HepG2 (cell line): ENCODE measurements at regions not wholly inside any gene's neighbourhood (a gene's known extent, or its start where the extent isn't known, plus 50 kb on each side); places are given as distances from the start of the nearest gene placed in this dataset.

Experiments
- ATAC-seq: fragments of 200-7000 bp; cut with Tn5 transposase; 3 replicates; pipeline ENCODE4 v1.9.1; 2020; ENCODE audit warnings: mild to moderate bottlenecking, moderate library complexity
- BruUV-seq: library from RNA; stranded (reverse); fragments of 400-500 nt; replicated peaks from 2 replicates; lab custom pipeline; 2021; lab: Mats Ljungman, UMichigan
- CTCF ChIA-PET: fragments of 300-600 bp; formaldehyde crosslinking; extraction: SDS; loops from one replicate; lab custom pipeline; 2021; ENCODE audit warnings: low total read pairs, inconsistent platforms, low intra/inter-chr PET ratio; lab: Yijun Ruan, JAX
- POLR2A ChIA-PET: fragments of 350-600 bp; sonication (Branson Sonifier 250); formaldehyde crosslinking; loops from one replicate; lab custom pipeline; 2020; ENCODE audit warnings: antibody characterized with exemption, inconsistent platforms; lab: Yijun Ruan, JAX
- DNase-seq: peaks from one replicate; pipeline ENCODE4 v3.0.0-alpha.2; 2015; ENCODE audit warnings: low spot score
- FAIRE-seq: peaks from 3 replicates; lab custom pipeline; 2011; peaks lifted over from hg19 to GRCh38; lab: Jason Lieb, UNC
- H2AFZ ChIP-seq: one replicate; pipeline ENCODE4 v1.6.1; 2011; ENCODE audit warnings: low read length, inconsistent platforms
- H3K27ac ChIP-seq: fragments of 300-600 bp; 3 replicates; pipeline ENCODE4 v1.8.0; 2011; ENCODE audit warnings: mixed run types, mild to moderate bottlenecking, mixed read lengths, low read length, inconsistent platforms; ENCODE audit not compliant: insufficient read depth; ENCODE audit errors: extremely low read length
- H3K27me3 ChIP-seq, 2 experiments: fragments of 200-600 bp in 1 of 2; 2 replicates in 1 of 2; 3 replicates in 1 of 2; pipeline versions ENCODE4 v1.6.0 to v1.8.0; 2011; ENCODE audit warnings: low read length in 2 of 2, mild to moderate bottlenecking in 2 of 2, moderate library complexity in 2 of 2, inconsistent platforms in 1 of 2; ENCODE audit not compliant: insufficient read depth in 2 of 2, control insufficient read depth in 1 of 2
- H3K36me3 ChIP-seq, 2 experiments: fragments of 200-600 bp in 1 of 2; replicated peaks in 1 of 2; 2 replicates in 1 of 2; 3 replicates in 1 of 2; pipeline versions ENCODE4 v1.5.1 to v1.8.0; 2011; ENCODE audit warnings: low read length in 2 of 2, inconsistent platforms in 1 of 2; ENCODE audit not compliant: insufficient read depth in 2 of 2, control insufficient read depth in 1 of 2
- H3K4me1 ChIP-seq: 2 replicates; pipeline ENCODE4 v1.5.1; 2012; ENCODE audit warnings: low read length, inconsistent platforms; ENCODE audit not compliant: insufficient read depth
- H3K4me2 ChIP-seq: 2 replicates; pipeline ENCODE4 v1.6.0; 2011; ENCODE audit warnings: low read depth, low read length, inconsistent platforms
- H3K4me3 ChIP-seq, 3 experiments: fragments of 200-600 bp in 1 of 3; sonication (generic), shearing (Covaris generic) in 1 of 3; replicated peaks in 1 of 3; 2 replicates each; pipeline ENCODE4 v1.5.1; 2011 to 2016; ENCODE audit warnings: low read length in 3 of 3, inconsistent platforms in 2 of 3, low read depth in 2 of 3, mild to moderate bottlenecking in 2 of 3, control low read depth in 1 of 3, mixed read lengths in 1 of 3; ENCODE audit not compliant: insufficient read depth in 1 of 3
- H3K79me2 ChIP-seq: one replicate; pipeline ENCODE4 v1.6.1; 2011; ENCODE audit warnings: low read length, inconsistent platforms; ENCODE audit not compliant: insufficient read depth
- H3K9ac ChIP-seq: 2 replicates; pipeline ENCODE4 v1.6.0; 2011; ENCODE audit warnings: mild to moderate bottlenecking, low read depth, low read length, inconsistent platforms; ENCODE audit not compliant: insufficient read depth
- H3K9me3 ChIP-seq: 2 replicates; pipeline ENCODE4 v1.5.1; 2012; ENCODE audit warnings: mild to moderate bottlenecking, low read length
- H4K20me1 ChIP-seq: 2 replicates; pipeline ENCODE4 v1.6.0; 2011; ENCODE audit warnings: inconsistent platforms, mild to moderate bottlenecking, low read length, moderate library complexity; ENCODE audit not compliant: insufficient read depth
- ATF4 ChIP-seq, 2 experiments: fragments of 450-650 bp in 1 of 2; sonication (generic) in 1 of 2; formaldehyde crosslinking; IDR thresholded peaks; 2 replicates each; pipeline versions ENCODE4 v1.5.0 to v1.8.0; 2020 to 2022; ENCODE audit warnings: mild to moderate bottlenecking in 1 of 2, missing genetic modification reagents in 1 of 2
- CCDC6 ChIP-seq: sonication (generic); formaldehyde crosslinking; IDR thresholded peaks from 2 replicates; pipeline ENCODE4 v1.8.1; 2022; ENCODE audit warnings: mild to moderate bottlenecking, missing genetic modification reagents, moderate library complexity
- E2F1 ChIP-seq: sonication (generic); formaldehyde crosslinking; IDR thresholded peaks from 2 replicates; pipeline ENCODE4 v1.5.0; 2020; ENCODE audit warnings: missing genetic modification reagents
- E2F2 ChIP-seq: sonication (generic); formaldehyde crosslinking; IDR thresholded peaks from 2 replicates; pipeline ENCODE4 v1.4.0; 2020; ENCODE audit warnings: missing genetic modification reagents, borderline replicate concordance
- GATA4 ChIP-seq: sonication (generic); IDR thresholded peaks from 2 replicates; pipeline ENCODE4 v1.6.1; 2016; ENCODE audit warnings: antibody characterized with exemption, low read depth, borderline replicate concordance
- MAX ChIP-seq: IDR thresholded peaks from 2 replicates; pipeline ENCODE4 v1.6.1; 2012; ENCODE audit warnings: inconsistent platforms
- MTERF4 ChIP-seq: sonication (generic); formaldehyde crosslinking; IDR thresholded peaks from 2 replicates; pipeline ENCODE4 v1.8.0; 2023; ENCODE audit warnings: mild to moderate bottlenecking, missing genetic modification reagents
- NPAS2 ChIP-seq: sonication (generic); formaldehyde crosslinking; IDR thresholded peaks from 2 replicates; pipeline ENCODE4 v1.8.0; 2022; ENCODE audit warnings: mild to moderate bottlenecking, missing genetic modification reagents, borderline replicate concordance
- SNAPC2 ChIP-seq: sonication (generic); formaldehyde crosslinking; IDR thresholded peaks from 2 replicates; pipeline ENCODE4 v1.8.1; 2022; ENCODE audit warnings: mild to moderate bottlenecking, missing genetic modification reagents
- SRF ChIP-seq: IDR thresholded peaks from 2 replicates; pipeline ENCODE4 v1.6.1; 2011; ENCODE audit warnings: mild to moderate bottlenecking, low read depth, low read length, moderate library complexity
- STAT5B ChIP-seq: sonication (generic); formaldehyde crosslinking; IDR thresholded peaks from 2 replicates; pipeline ENCODE4 v1.4.0; 2020; ENCODE audit warnings: missing genetic modification reagents
- ZIK1 ChIP-seq: sonication (generic); formaldehyde crosslinking; IDR thresholded peaks from 2 replicates; pipeline ENCODE4 v1.5.0; 2020; ENCODE audit warnings: mild to moderate bottlenecking, low read depth, missing genetic modification reagents, borderline replicate concordance
- ZMAT5 ChIP-seq: sonication (generic); formaldehyde crosslinking; IDR thresholded peaks from 2 replicates; pipeline ENCODE4 v1.5.0; 2020; ENCODE audit warnings: mild to moderate bottlenecking, low read depth, missing genetic modification reagents, borderline replicate concordance
- ZNF501 ChIP-seq: sonication (generic); formaldehyde crosslinking; IDR thresholded peaks from 2 replicates; pipeline ENCODE4 v1.5.1; 2020; ENCODE audit warnings: mild to moderate bottlenecking, moderate library complexity, missing genetic modification reagents
- ZNF75D ChIP-seq: sonication (generic); formaldehyde crosslinking; IDR thresholded peaks from 2 replicates; pipeline ENCODE4 v1.8.1; 2023; ENCODE audit warnings: missing genetic modification reagents, mild to moderate bottlenecking, borderline replicate concordance
- ZNF775 ChIP-seq: sonication (generic); formaldehyde crosslinking; IDR thresholded peaks from 2 replicates; pipeline ENCODE4 v1.4.0; 2020; ENCODE audit warnings: missing genetic modification reagents, mild to moderate bottlenecking, moderate library complexity, borderline replicate concordance
- WGBS: methylation state at CpG from one replicate; pipeline ENCODE4 v1.1.6; 2017; ENCODE audit warnings: low lambda C conversion rate; 5-methylcytosine and 5-hydroxymethylcytosine counted together
- in situ Hi-C: cut with HindIII; loops from 2 replicates; pipeline ENCODE4 v1.10.0; 2017; ENCODE audit warnings: low pct_unique_long_range_greater_than_20kb; ENCODE audit not compliant: extremely low pct_ligation_motif_present
- intact Hi-C: fragments of 100-400 bp; cut with micrococcal nuclease; formaldehyde crosslinking; loops from one replicate; pipeline ENCODE4 v1.10.0; 2022; ENCODE audit not compliant: unreplicated experiment

GRCh38 chr5:105849701-105850100 lies 1821.0 kb downstream of the EFNA5 start:
- intact Hi-C loops = no loop called here
- CTCF ChIA-PET = no interaction called here

More at GRCh38 chr5:105849701-105850100, 1821.0 kb downstream of the EFNA5 start:
- H4K20me1 ChIP-seq = no peaks in the 10 kb centered on the region
- H3K36me3 ChIP-seq = no peaks in the 10 kb centered on the region
- BruUV-seq = no TSS peak
- H3K9ac ChIP-seq = no peak overlapping the region
- POLR2A ChIA-PET = no interaction called here
- TF ChIP-seq CCDC6 (CRISPR knock-in tag) (no peak), ATF4 (CRISPR knock-in tag; IDR thresholded peaks at IDR 0.05) (no peak), ZNF775 (no peak), MAX (no peak), ZMAT5 (no peak), ZNF75D (CRISPR knock-in tag) (no peak), STAT5B (CRISPR knock-in tag) (no peak), GATA4 (no peak), SRF (no peak), SNAPC2 (CRISPR knock-in tag) (no peak), NPAS2 (CRISPR knock-in tag) (no peak), ZIK1 (CRISPR knock-in tag) (no peak), MTERF4 (CRISPR knock-in tag) (no peak), E2F2 (CRISPR knock-in tag) (no peak), E2F1 (CRISPR knock-in tag) (no peak), ZNF501 (CRISPR knock-in tag) (no peak)
- no peak overlapping the region for H2AFZ ChIP-seq
- no peaks in the 10 kb centered on the region for H3K9me3 ChIP-seq
- no peak overlapping the region for H3K4me3 ChIP-seq
- no peak overlapping the region for H3K27ac ChIP-seq
- no peaks in the 10 kb centered on the region for H3K79me2 ChIP-seq
- no peaks in the 10 kb centered on the region for H3K27me3 ChIP-seq
- DNase-seq (no peak), ATAC-seq (no peak), FAIRE-seq (no peak)
- no peaks in the 10 kb centered on the region for H3K4me1 ChIP-seq
- no peak overlapping the region for H3K4me2 ChIP-seq
- in situ Hi-C loops = no loop called here
- 0% methylated on average over 1 of the region's 1 CpG for WGBS
